ENCODE measurements at regions not wholly inside any gene's neighbourhood (a gene's known extent, or its start where the extent isn't known, plus 50 kb on each side); places are given as distances from the start of the nearest gene placed in this dataset.
A peak's percentile ranks its signal among the peaks of the same experiment; 100 is the strongest.
"Not testable (repeated sequence)": the region's sequence is repeated elsewhere in the genome, so short reads cannot be mapped to it uniquely, and the experiment has no call there.

DNA sequence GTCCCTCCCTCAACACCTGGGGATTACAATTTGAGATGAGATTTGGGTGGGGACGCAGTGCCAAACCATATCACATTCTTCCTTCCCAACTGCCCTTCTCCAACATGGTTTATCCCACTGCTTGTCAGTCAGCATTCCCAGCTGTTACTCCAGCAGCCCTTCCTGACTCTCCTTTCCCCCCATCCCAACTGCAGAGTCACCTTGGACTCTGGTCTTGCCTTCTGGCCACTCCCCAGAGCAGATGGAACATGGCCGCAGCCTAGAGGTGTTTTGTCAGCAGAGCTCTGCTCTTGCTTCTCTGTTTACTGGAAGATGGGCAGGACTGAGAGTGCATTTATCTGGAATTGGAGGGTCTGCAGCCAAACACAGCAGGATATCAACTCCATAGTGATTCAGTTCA, 51.2 kb upstream of the MEX3C start:
- Mint-ChIP-seq H3K4me1 (no peaks in the 10 kb centered on the region), H3K27ac (no peak overlapping the region), H3K36me3 (ENCODE audit: low read depth) (no peaks in the 10 kb centered on the region), H3K9me3 (no peaks in the 10 kb centered on the region), H3K4me3 (no peak overlapping the region), H3K27me3 (peaks cover 2% of the 10 kb centered on the region)
- DNase-seq (no peak), ATAC-seq (no peak)

DNA sequence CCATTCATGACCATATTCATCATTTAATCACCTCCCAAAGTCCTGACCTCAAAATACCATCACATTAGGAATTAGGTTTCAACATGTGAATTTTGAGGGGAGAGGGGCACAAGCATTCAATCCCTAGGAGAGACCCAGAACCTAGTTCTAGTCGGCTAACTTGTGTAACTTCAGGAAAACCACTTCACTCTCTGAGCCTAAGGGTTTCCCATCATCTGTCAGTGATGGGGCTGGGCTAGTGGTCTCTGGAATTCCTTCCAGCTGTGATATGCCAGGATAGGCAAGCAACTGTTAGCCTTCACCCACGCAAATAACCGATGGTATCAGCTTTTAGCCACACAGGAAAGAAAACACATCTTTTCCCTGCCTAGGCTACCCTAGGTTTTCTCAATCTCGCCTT, 52.5 kb upstream of the MEX3C start:
- no peak overlapping the region for H3K27ac Mint-ChIP-seq

DNA sequence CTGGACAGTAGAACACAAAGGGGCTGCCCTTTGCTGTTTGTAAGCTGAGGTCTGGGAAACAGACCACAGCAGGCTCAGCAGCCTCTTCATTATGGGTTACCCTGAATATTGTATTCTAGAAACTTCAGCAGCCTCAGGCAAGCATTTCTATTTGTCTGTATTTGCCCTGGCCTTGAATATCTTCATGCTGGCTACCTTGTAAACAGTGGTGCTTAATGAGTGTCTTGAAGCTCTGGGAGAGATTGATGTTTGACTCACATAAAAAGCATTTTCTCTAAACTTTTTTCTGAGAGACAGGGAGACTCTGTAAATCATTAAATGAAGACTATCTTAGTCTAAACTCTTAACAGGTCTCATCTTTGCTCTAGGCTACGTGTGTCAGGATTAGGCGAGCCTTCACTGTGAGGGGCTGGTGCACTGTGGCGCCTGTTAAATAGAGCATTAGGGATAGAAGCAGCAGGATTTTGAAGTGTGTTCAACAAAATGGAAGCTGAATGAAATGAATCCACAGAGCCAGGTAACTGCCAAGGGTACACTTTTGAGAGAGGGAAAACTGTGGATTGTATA, 53.1 kb upstream of the MEX3C start:
- Mint-ChIP-seq H3K4me3 (no peak overlapping the region), H3K36me3 (ENCODE audit: low read depth) (no peaks in the 10 kb centered on the region), H3K27ac (no peak overlapping the region), H3K9me3 (no peaks in the 10 kb centered on the region), H3K27me3 (peaks cover 2% of the 10 kb centered on the region), H3K4me1 (no peaks in the 10 kb centered on the region)
- DNase-seq = no peak
- no peak for ATAC-seq

More for the DNA sequence above, 52.5 kb upstream of the MEX3C start:
- Mint-ChIP-seq H3K4me1 (no peaks in the 10 kb centered on the region), H3K36me3 (ENCODE audit: low read depth) (no peaks in the 10 kb centered on the region), H3K9me3 (no peaks in the 10 kb centered on the region), H3K4me3 (no peak overlapping the region), H3K27me3 (peaks cover 2% of the 10 kb centered on the region)
- DNase-seq (no peak), ATAC-seq (no peak)

DNA sequence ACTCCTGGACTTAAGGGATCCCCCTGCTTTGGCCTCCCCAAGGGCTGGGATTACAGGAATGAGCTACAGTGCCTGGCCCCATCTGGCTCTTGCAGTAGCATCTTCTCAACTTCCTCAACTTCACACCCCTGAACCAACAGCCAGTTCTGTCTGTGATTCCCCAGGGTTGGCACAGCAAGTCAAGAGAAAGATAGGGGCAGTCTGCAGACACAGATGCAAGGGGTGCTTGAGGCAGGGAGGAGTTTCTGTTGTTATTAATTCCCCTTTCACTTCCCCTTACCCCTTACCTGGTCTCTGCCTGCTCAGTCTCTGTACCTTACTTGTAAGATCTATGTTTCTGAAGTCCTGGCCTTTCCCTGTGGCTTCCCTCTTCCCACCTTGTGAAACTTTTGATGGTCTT, 54.1 kb upstream of the MEX3C start:
- Mint-ChIP-seq H3K4me3 (no peak overlapping the region), H3K27me3 (peaks cover 2% of the 10 kb centered on the region), H3K27ac (no peak overlapping the region), H3K9me3 (no peaks in the 10 kb centered on the region), H3K36me3 (ENCODE audit: low read depth) (no peaks in the 10 kb centered on the region), H3K4me1 (no peaks in the 10 kb centered on the region)
- no peak for DNase-seq
- ATAC-seq = no peak

DNA sequence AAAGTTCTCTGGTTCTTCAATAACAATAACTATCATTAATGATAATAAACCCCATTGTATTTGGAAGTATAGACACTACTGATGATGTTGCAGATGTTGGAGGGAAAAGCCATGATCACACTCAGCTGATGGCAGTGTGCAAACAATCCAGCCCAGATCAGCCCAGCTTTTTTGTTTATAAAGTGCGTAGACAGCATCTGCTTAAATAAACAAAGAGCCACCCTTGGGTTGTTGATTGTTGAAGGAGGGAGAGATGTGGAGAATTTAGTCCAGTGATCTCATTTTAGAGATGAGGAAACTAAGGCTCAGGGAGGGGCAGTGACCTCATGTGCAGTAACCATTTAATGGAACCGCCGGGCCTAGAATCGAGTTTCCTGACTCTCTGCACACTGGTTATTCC, 56.0 kb upstream of the MEX3C start:
- H3K4me1 Mint-ChIP-seq = no peaks in the 10 kb centered on the region
- ATAC-seq = no peak

DNA sequence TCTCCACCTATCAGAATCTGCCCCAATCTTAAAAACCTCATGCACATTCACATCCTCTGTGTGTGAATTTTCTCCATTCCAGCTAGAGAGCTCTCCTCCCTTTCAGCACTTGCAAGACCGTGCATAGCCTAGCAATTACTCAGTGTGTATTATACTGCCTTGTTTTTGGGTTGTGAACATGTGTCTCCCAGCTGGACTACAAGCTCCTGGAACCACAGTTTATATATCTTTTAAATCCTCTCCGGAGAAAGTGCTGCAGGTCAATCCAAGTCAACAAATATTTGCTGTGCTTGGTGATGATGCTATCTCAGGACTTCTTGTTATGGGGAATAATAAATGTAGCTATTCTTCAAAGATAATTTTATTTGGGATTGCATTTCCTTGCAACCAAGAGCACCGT, 58.2 kb upstream of the MEX3C start:
- ATAC-seq (no peak), DNase-seq (no peak)
- H3K4me3 Mint-ChIP-seq = no peak overlapping the region
- no peak overlapping the region for H3K27ac Mint-ChIP-seq
- H3K4me1 Mint-ChIP-seq = no peaks in the 10 kb centered on the region
- peaks cover 14% of the 10 kb centered on the region for H3K27me3 Mint-ChIP-seq
- no peaks in the 10 kb centered on the region for H3K36me3 Mint-ChIP-seq (ENCODE audit: low read depth)
- no peaks in the 10 kb centered on the region for H3K9me3 Mint-ChIP-seq

More for the DNA sequence above, 56.0 kb upstream of the MEX3C start:
- no peaks in the 10 kb centered on the region for H3K36me3 Mint-ChIP-seq (ENCODE audit: low read depth)
- H3K27ac Mint-ChIP-seq = no peak overlapping the region
- H3K27me3 Mint-ChIP-seq = peaks cover 2% of the 10 kb centered on the region
- no peak overlapping the region for H3K4me3 Mint-ChIP-seq
- H3K9me3 Mint-ChIP-seq = no peaks in the 10 kb centered on the region
- DNase-seq = no peak

DNA sequence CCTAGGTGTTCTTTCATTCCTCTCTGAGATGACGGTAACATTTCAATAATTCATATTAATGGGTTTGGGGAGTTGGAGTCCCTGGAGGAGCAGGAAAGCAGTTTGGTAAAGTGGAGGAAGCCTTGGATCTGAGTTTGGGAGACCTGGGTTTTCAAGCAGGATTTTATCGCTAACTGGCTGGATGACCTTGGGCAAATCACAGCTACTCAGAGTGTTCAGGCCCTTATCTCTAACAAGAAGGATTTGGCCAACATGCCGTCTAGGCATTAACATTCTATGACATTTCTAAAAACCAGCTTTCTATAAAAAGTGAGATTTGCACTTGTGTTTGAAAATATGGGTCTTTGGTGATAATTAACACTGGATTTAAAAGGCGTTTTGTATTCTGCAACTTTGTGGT, 59.7 kb upstream of the MEX3C start:
- DNase-seq (no peak), ATAC-seq (no peak)
- Mint-ChIP-seq H3K27ac (no peak overlapping the region), H3K27me3 (peaks cover 16% of the 10 kb centered on the region), H3K4me1 (no peaks in the 10 kb centered on the region), H3K4me3 (no peak overlapping the region), H3K9me3 (no peaks in the 10 kb centered on the region), H3K36me3 (ENCODE audit: low read depth) (no peaks in the 10 kb centered on the region)

DNA sequence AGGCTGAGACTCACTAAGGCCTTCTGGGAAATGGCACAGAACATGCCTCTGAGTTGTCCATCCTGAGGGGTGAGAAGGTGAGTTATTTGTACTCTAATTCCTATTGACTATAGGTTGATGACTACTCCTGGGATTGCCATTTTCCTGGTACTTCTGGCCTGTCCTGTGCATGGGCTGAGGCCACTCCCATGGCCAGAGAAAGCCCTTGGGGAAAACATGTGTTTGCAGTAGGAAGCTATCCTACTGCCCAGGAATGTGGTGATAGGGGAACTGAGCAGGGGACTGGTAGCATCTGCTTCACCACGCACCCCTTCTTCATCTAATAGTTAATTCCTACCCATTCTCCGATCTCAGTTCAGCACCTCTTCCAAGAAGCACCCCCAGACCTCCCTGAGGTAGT, 62.6 kb upstream of the MEX3C start:
- Mint-ChIP-seq H3K36me3 (ENCODE audit: low read depth) (no peaks in the 10 kb centered on the region), H3K27ac (no peak overlapping the region), H3K4me1 (no peaks in the 10 kb centered on the region), H3K27me3 (peaks cover 23% of the 10 kb centered on the region), H3K4me3 (no peak overlapping the region), H3K9me3 (no peaks in the 10 kb centered on the region)
- no peak for ATAC-seq
- DNase-seq = no peak

DNA sequence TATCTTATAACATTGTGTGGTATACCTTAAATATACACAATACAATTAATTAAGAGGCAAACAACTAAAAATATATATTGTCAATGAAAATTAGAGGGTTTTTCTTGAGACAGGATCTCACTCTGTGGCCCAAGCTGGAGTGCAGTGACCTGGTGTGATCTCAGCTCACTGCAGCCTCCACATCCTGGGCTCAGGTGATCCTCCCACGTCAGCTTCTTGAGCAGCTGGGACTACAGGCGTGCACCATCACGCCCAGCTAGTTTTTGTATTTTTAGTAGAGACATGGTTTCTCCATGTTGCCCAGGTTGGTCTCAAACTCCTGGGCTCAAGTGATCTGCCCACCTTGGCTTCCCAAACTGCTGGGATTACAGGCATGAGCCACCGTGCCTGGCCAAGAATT, 68.6 kb upstream of the MEX3C start:
- not testable (repeated sequence) for DNase-seq; H3K27ac Mint-ChIP-seq; H3K9me3 Mint-ChIP-seq; H3K4me3 Mint-ChIP-seq; ATAC-seq; H3K36me3 Mint-ChIP-seq (ENCODE audit: low read depth); H3K4me1 Mint-ChIP-seq
- peaks cover 18% of the 10 kb centered on the region for H3K27me3 Mint-ChIP-seq

DNA sequence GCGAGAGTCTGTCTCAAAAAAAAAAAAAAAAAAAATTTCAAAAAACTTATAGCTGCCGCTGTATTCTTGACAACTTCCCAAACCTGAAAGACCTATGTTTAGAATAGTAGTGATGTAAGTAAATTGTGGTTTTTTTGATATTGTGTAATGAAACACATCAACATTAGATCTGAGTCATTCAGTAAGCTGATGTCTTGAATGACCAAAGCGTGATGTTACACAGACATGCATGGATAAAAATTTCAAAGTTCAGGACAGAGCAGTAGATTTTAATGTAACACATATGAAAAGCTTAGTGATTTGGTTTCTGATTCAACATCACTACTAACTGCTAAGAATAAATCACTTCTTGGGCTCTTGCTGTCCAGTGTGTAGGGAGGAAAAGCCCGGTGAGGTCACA, 69.3 kb upstream of the MEX3C start:
- Mint-ChIP-seq H3K36me3 (ENCODE audit: low read depth) (no peaks in the 10 kb centered on the region), H3K27ac (no peak overlapping the region), H3K9me3 (no peaks in the 10 kb centered on the region), H3K4me1 (no peaks in the 10 kb centered on the region), H3K27me3 (peaks cover 14% of the 10 kb centered on the region), H3K4me3 (no peak overlapping the region)
- no peak for ATAC-seq
- no peak for DNase-seq

DNA sequence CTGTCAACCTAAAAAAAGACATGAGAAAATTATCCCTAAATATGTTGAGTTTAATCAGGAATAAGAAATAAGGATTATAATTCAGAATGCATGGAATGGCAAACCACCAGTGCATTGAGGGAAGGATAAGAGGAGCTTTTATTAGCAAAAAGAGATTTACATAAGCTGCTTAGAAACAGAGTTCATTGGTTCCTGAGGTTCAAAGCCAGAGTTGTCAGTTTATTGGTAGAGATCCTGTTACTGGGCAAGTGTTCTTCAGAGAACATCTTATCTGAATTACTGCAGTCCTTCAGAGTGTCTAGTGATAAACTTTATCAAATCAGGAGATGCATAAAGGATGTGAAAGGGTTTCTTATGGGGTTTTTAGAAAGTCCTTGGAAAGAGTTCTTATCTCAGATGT, 76.0 kb upstream of the MEX3C start:
- no peak for ATAC-seq
- Mint-ChIP-seq H3K9me3 (no peaks in the 10 kb centered on the region), H3K4me3 (no peak overlapping the region), H3K36me3 (ENCODE audit: low read depth) (no peaks in the 10 kb centered on the region), H3K27ac (no peak overlapping the region), H3K27me3 (peaks cover 3% of the 10 kb centered on the region), H3K4me1 (no peaks in the 10 kb centered on the region)
- DNase-seq = no peak

DNA sequence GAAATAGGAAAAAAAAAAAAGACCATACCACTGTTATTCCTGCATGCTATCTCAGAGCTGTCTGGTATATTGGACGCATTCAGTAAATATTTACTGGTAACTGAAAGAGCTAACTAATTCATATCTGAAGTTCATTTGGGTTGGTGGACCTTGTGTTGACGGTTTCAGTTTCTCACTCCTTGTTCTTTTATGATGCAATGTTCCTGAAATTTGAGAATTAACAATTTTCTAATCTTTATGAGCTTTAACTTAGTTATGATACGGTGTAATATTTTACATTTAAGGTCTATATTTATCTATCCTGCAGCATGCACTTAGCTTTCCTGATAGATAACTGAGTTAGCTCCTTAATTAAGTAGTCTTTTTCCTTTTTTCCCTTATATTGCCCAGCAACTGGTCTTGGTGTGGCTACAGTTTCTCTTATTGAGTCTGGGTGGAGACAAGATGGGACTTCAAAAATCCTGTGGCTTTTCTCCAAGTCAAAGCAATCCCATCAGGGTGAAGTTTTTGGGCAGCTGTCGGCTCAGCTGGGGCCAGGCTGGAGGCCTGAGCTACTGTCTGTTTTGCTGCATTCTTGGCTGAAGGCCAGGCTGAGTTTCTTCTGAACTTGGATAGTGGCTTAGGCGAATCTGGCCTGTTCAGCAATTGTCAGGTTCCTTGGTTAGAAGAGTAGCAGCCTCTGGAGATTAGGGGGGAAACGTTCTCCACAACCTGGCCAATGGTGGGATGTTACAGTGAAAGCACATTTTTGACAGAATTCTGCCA, 78.4 kb upstream of the MEX3C start:
- Mint-ChIP-seq H3K9me3 (no peaks in the 10 kb centered on the region), H3K4me3 (no peak overlapping the region)
- no peak for DNase-seq

DNA sequence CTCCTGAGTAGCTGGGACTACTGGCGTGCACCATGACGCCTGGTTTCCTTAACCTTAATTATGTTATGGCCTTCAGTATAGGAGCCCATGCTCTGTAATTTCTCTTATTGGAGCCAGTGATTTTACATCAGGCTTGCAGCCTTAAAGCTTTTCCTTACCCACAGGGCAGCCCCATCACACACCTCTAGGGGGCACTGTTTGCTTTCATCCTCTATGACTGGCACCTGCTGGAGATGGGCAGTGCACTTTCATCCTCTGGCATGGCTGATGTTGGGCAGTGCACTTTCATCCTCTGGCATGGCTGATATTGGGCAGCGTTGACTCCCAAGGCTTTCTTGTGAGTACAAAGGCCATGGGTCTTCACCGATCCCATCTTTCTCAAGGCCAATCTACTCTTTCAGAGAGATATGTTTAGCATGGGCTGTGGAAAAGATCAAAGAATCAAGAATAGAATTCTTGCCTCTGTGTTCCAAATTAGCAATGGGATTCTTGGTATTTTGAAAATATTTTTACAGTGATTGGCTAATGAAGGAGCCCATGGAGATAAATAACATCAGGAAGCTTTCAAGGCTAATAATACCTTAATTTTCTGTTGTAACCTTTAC, 80.7 kb upstream of the MEX3C start:
- DNase-seq = peak; percentile 60
- H3K4me1 Mint-ChIP-seq = no peaks in the 10 kb centered on the region
- H3K36me3 Mint-ChIP-seq (ENCODE audit: low read depth) = no peaks in the 10 kb centered on the region

More for the DNA sequence above, 78.4 kb upstream of the MEX3C start:
- Mint-ChIP-seq H3K27me3 (peaks cover 3% of the 10 kb centered on the region), H3K4me1 (no peaks in the 10 kb centered on the region), H3K36me3 (ENCODE audit: low read depth) (no peaks in the 10 kb centered on the region), H3K27ac (no peak overlapping the region)
- no peak for ATAC-seq

DNA sequence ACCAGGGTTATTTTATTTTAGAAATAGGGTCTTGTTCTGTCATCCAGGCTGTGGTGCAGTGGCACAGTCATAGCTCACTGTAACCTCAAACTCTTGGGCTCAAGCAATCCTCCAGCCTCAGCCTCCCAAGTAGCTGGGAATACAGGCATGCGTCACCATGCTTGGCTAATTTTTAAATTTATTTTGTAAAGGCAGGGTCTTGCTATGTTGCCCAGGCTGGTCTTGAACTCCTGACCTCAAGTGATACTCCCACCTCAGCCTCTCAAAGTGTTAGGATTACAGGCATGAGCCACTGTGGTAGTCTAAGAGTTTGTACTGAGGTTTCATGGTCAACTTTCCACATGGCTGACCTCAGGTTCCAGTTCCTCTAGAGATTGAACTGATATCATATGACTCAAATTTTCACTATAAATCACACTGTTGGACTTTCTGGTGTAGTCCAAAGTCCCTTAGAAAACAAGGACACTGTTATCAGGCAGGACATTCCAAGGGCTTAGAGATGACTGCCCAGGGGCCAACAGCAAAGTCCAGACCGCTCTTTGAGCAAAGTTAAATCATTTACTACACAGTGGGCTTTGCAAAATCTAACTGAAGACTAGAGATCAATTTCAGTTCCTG, 82.0 kb upstream of the MEX3C start:
- Mint-ChIP-seq H3K4me3 (no peak overlapping the region), H3K27ac (no peak overlapping the region), H3K36me3 (ENCODE audit: low read depth) (no peaks in the 10 kb centered on the region), H3K27me3 (peaks cover 3% of the 10 kb centered on the region), H3K9me3 (no peaks in the 10 kb centered on the region), H3K4me1 (no peaks in the 10 kb centered on the region)
- no peak for ATAC-seq
- no peak for DNase-seq

More for the DNA sequence above, 80.7 kb upstream of the MEX3C start:
- Mint-ChIP-seq H3K9me3 (no peaks in the 10 kb centered on the region), H3K27me3 (peaks cover 3% of the 10 kb centered on the region), H3K4me3 (no peak overlapping the region), H3K27ac (no peak overlapping the region)
- ATAC-seq = peak; percentile 71

Measured in activated naive CD8-positive, alpha-beta T cell treated with anti-CD3 and anti-CD28 coated beads, Interleukin-2, amount 50 U/mL, for 24 hours (primary cell).